ENCODE measurements at regions not wholly inside any gene's neighbourhood (a gene's known extent, or its start where the extent isn't known, plus 50 kb on each side); places are given as distances from the start of the nearest gene placed in this dataset.

GRCh38 chr3:24047513-24047912 is 102.4 kb downstream of the NR1D2 start:
- no peak overlapping the region for H4K91ac ChIP-seq (ENCODE audit: low read length)
- no peak overlapping the region for H3K18ac ChIP-seq (ENCODE audit: low read depth in 1 of 2, low read length in 2 of 2)
- DNase-seq, result no peak
- no peaks in the 10 kb centered on the region for H3K36me3 ChIP-seq (ENCODE audit: control insufficient read depth in 1 of 2, insufficient read depth in 2 of 2, low read depth in 1 of 2, low read length in 2 of 2)
- H3K9me3 ChIP-seq (ENCODE audit: control insufficient read depth, low read length), result peaks cover 5% of the 10 kb centered on the region
- H3K23ac ChIP-seq (ENCODE audit: low read length in 2 of 2), result no peak overlapping the region
- no peak overlapping the region for H2BK5ac ChIP-seq (ENCODE audit: low read depth, low read length, poor library complexity, severe bottlenecking)
- H3K14ac ChIP-seq (ENCODE audit: low read length in 2 of 2), result no peak overlapping the region
- WGBS, result no CpG with 5 or more reads among the region's 1 CpG
- H3K4me3 ChIP-seq (ENCODE audit: insufficient read depth in 1 of 2, low read depth in 1 of 2, low read length in 2 of 2), result no peak overlapping the region
- no peak overlapping the region for H2BK15ac ChIP-seq (ENCODE audit: low read depth, poor library complexity, severe bottlenecking)
- peak overlapping the region; percentile 57 for H2BK120ac ChIP-seq (ENCODE audit: low read depth, low read length)
- no peak overlapping the region for H2AFZ ChIP-seq (ENCODE audit: low read depth, low read length)
- H2AK5ac ChIP-seq (ENCODE audit: low read length, severe bottlenecking), result peak overlapping the region; percentile 49
- H3K4me1 ChIP-seq (ENCODE audit: control insufficient read depth, insufficient read depth, low read depth, low read length), result peaks cover 10% of the 10 kb centered on the region
- no peaks in the 10 kb centered on the region for H3K79me1 ChIP-seq (replicated peaks; ENCODE audit: low read length, poor library complexity, severe bottlenecking)
- peak overlapping the region in 1 of 2 experiments; percentile 48 for H3K4ac ChIP-seq (ENCODE audit: low read depth in 1 of 2, low read length in 2 of 2)
- no peak overlapping the region for H4K8ac ChIP-seq (ENCODE audit: low read length)
- peak overlapping the region; percentile 86 for H3K27ac ChIP-seq (ENCODE audit: low read length, poor library complexity, severe bottlenecking)
- H2BK12ac ChIP-seq (ENCODE audit: low read length in 2 of 2), result peak overlapping the region in 1 of 2 experiments; percentile 91
- no peak overlapping the region for H3K4me2 ChIP-seq (ENCODE audit: low read length, poor library complexity, severe bottlenecking)
- H3K9ac ChIP-seq (ENCODE audit: low read length), result peak overlapping the region; percentile 47
- H3K27me3 ChIP-seq (ENCODE audit: control insufficient read depth in 1 of 2, insufficient read depth in 1 of 2, low read length in 2 of 2), result no peaks in the 10 kb centered on the region

DNA sequence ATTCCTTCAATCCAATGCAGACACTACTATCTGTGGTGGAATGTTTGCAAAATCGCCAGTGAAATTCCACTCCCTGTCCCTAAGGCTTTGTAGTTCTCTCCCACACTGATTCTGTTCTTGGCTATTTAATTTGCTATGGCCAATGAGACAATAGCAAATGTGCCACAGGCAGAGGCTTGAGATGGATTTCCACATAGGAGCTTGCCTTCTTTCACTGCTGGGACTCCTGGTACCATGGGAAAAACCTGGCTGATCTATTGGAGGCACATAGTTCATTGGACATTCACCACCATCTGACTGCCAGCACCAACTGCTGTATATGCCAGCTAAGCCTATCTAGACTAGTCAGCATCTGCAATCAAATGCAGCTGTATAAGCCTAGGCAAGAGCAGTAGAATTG is 103.8 kb downstream of the NR1D2 start:
- no peak overlapping the region for H3K14ac ChIP-seq (ENCODE audit: low read length in 2 of 2)
- H3K23ac ChIP-seq (ENCODE audit: low read length in 2 of 2), result no peak overlapping the region
- DNase-seq, result peak; percentile 10
- peak overlapping the region in 1 of 2 experiments; percentile 33 for H3K4ac ChIP-seq (ENCODE audit: low read depth in 1 of 2, low read length in 2 of 2)
- no peak overlapping the region for H2BK15ac ChIP-seq (ENCODE audit: low read depth, poor library complexity, severe bottlenecking)
- no peak overlapping the region for H2BK5ac ChIP-seq (ENCODE audit: low read depth, low read length, poor library complexity, severe bottlenecking)
- peak overlapping the region; percentile 1 to 45 for H3K18ac ChIP-seq (ENCODE audit: low read depth in 1 of 2, low read length in 2 of 2)
- H3K4me3 ChIP-seq (ENCODE audit: insufficient read depth in 1 of 2, low read depth in 1 of 2, low read length in 2 of 2), result no peak overlapping the region
- H3K4me1 ChIP-seq (ENCODE audit: control insufficient read depth, insufficient read depth, low read depth, low read length), result peaks cover 7% of the 10 kb centered on the region
- H3K36me3 ChIP-seq (ENCODE audit: control insufficient read depth in 1 of 2, insufficient read depth in 2 of 2, low read depth in 1 of 2, low read length in 2 of 2), result no peaks in the 10 kb centered on the region
- H3K27me3 ChIP-seq (ENCODE audit: control insufficient read depth in 1 of 2, insufficient read depth in 1 of 2, low read length in 2 of 2), result no peaks in the 10 kb centered on the region
- H2AFZ ChIP-seq (ENCODE audit: low read depth, low read length), result no peak overlapping the region
- no peak overlapping the region for H4K8ac ChIP-seq (ENCODE audit: low read length)
- peak overlapping the region; percentile 7 to 75 for H2BK12ac ChIP-seq (ENCODE audit: low read length in 2 of 2)
- H3K9ac ChIP-seq (ENCODE audit: low read length), result no peak overlapping the region
- H2BK120ac ChIP-seq (ENCODE audit: low read depth, low read length), result peak overlapping the region; percentile 83
- WGBS, result 100% methylated on average over 1 of the region's 1 CpG
- peak overlapping the region; percentile 24 for H3K27ac ChIP-seq (ENCODE audit: low read length, poor library complexity, severe bottlenecking)
- H3K79me1 ChIP-seq (replicated peaks; ENCODE audit: low read length, poor library complexity, severe bottlenecking), result no peaks in the 10 kb centered on the region
- no peak overlapping the region for H4K91ac ChIP-seq (ENCODE audit: low read length)
- peak overlapping the region; percentile 63 for H2AK5ac ChIP-seq (ENCODE audit: low read length, severe bottlenecking)
- no peak overlapping the region for H3K4me2 ChIP-seq (ENCODE audit: low read length, poor library complexity, severe bottlenecking)
- peaks cover 5% of the 10 kb centered on the region for H3K9me3 ChIP-seq (ENCODE audit: control insufficient read depth, low read length)

DNA sequence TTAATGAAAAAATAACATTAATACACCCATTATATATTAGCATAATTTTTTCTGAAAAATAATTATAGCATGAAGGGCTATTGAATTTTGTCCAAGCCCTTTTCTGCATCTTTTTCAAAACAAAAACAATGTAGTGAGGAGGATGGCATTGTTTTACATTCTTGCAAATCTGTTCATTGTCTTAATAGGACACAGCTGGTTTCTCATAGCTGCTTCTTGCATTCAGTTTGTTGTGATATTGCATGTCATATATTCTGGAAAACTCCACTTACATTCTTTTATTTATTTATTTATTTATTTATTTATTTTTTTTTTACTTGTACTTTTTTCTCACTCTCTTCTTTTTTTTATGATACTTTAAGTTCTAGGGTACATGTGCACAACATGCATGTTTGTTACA is 107.4 kb downstream of the NR1D2 start:
- Histone ChIP-seq H2BK15ac (ENCODE audit: low read depth, poor library complexity, severe bottlenecking) (no peak overlapping the region), H2BK12ac (ENCODE audit: low read length in 2 of 2) (no peak overlapping the region), H3K4me2 (ENCODE audit: low read length, poor library complexity, severe bottlenecking) (no peak overlapping the region), H3K4me3 (ENCODE audit: insufficient read depth in 1 of 2, low read depth in 1 of 2, low read length in 2 of 2) (no peak overlapping the region), H4K91ac (ENCODE audit: low read length) (no peak overlapping the region), H3K14ac (ENCODE audit: low read length in 2 of 2) (no peak overlapping the region), H3K36me3 (ENCODE audit: control insufficient read depth in 1 of 2, insufficient read depth in 2 of 2, low read depth in 1 of 2, low read length in 2 of 2) (no peaks in the 10 kb centered on the region), H2AK5ac (ENCODE audit: low read length, severe bottlenecking) (no peak overlapping the region), H2AFZ (ENCODE audit: low read depth, low read length) (no peak overlapping the region), H3K79me1 (replicated peaks; ENCODE audit: low read length, poor library complexity, severe bottlenecking) (no peaks in the 10 kb centered on the region), H3K9ac (ENCODE audit: low read length) (no peak overlapping the region), H2BK5ac (ENCODE audit: low read depth, low read length, poor library complexity, severe bottlenecking) (no peak overlapping the region), H3K23ac (ENCODE audit: low read length in 2 of 2) (no peak overlapping the region), H2BK120ac (ENCODE audit: low read depth, low read length) (no peak overlapping the region), H3K4ac (ENCODE audit: low read depth in 1 of 2, low read length in 2 of 2) (no peak overlapping the region), H3K9me3 (ENCODE audit: control insufficient read depth, low read length) (peaks cover 5% of the 10 kb centered on the region), H3K27ac (ENCODE audit: low read length, poor library complexity, severe bottlenecking) (no peak overlapping the region), H3K27me3 (ENCODE audit: control insufficient read depth in 1 of 2, insufficient read depth in 1 of 2, low read length in 2 of 2) (no peaks in the 10 kb centered on the region), H3K4me1 (ENCODE audit: control insufficient read depth, insufficient read depth, low read depth, low read length) (peaks cover 5% of the 10 kb centered on the region), H3K18ac (ENCODE audit: low read depth in 1 of 2, low read length in 2 of 2) (no peak overlapping the region), H4K8ac (ENCODE audit: low read length) (no peak overlapping the region)
- DNase-seq, result no peak

DNA sequence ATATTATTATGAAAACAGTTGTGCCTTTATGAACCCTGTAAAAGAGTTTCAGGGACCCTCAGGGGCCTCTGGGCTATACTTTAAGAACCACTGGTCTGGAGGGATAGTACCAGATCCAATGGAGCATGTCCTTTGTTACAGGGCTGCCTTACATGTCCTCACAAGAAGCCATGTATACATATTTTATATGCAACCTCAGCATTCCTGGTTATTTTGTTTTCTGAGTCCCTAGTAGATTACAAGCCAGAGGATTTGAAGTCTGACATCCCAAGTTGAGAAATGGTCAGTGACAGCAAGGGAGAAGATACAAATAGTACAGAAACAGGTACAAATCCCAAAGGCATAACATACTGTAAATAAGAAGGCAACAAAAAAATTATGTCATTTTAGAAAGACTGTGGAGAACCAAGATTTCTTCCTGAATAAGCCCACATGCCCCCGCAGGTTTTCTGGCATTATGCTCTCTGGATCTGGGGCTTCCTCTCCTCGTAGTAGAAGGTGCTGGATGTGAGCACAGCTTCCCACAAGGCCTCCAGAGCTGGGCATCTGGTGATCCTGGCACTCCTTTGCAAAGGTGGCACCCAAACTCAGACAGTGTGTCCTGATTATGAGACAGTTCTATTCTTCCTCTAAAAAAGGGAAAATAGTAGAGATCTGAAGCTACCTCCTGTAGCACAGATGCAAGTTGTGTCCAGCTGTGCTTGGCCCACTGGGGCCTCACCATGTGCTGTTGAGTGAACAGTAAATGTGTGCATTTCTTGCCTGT is 114.0 kb downstream of the NR1D2 start:
- H3K36me3 ChIP-seq (ENCODE audit: control insufficient read depth in 1 of 2, insufficient read depth in 2 of 2, low read depth in 1 of 2, low read length in 2 of 2), result no peaks in the 10 kb centered on the region
- no peaks in the 10 kb centered on the region for H3K79me1 ChIP-seq (replicated peaks; ENCODE audit: low read length, poor library complexity, severe bottlenecking)
- peak overlapping the region in 1 of 2 experiments; percentile 43 for H3K4ac ChIP-seq (ENCODE audit: low read depth in 1 of 2, low read length in 2 of 2)
- 98% methylated on average over 2 of the region's 2 CpGs for WGBS
- H3K27ac ChIP-seq (ENCODE audit: low read length, poor library complexity, severe bottlenecking), result no peak overlapping the region
- H2BK120ac ChIP-seq (ENCODE audit: low read depth, low read length), result no peak overlapping the region
- H3K23ac ChIP-seq (ENCODE audit: low read length in 2 of 2), result no peak overlapping the region
- H2AK5ac ChIP-seq (ENCODE audit: low read length, severe bottlenecking), result no peak overlapping the region
- H2AFZ ChIP-seq (ENCODE audit: low read depth, low read length), result no peak overlapping the region
- peak overlapping the region; percentile 6 to 72 for H2BK12ac ChIP-seq (ENCODE audit: low read length in 2 of 2)
- no peak overlapping the region for H3K14ac ChIP-seq (ENCODE audit: low read length in 2 of 2)
- no peaks in the 10 kb centered on the region for H3K9me3 ChIP-seq (ENCODE audit: control insufficient read depth, low read length)
- no peak overlapping the region for H3K9ac ChIP-seq (ENCODE audit: low read length)
- H3K4me2 ChIP-seq (ENCODE audit: low read length, poor library complexity, severe bottlenecking), result no peak overlapping the region
- DNase-seq, result no peak
- no peak overlapping the region for H4K8ac ChIP-seq (ENCODE audit: low read length)
- no peak overlapping the region for H2BK15ac ChIP-seq (ENCODE audit: low read depth, poor library complexity, severe bottlenecking)
- peaks cover 3% of the 10 kb centered on the region for H3K4me1 ChIP-seq (ENCODE audit: control insufficient read depth, insufficient read depth, low read depth, low read length)
- no peak overlapping the region for H2BK5ac ChIP-seq (ENCODE audit: low read depth, low read length, poor library complexity, severe bottlenecking)
- no peaks in the 10 kb centered on the region for H3K27me3 ChIP-seq (ENCODE audit: control insufficient read depth in 1 of 2, insufficient read depth in 1 of 2, low read length in 2 of 2)
- H3K4me3 ChIP-seq (ENCODE audit: insufficient read depth in 1 of 2, low read depth in 1 of 2, low read length in 2 of 2), result no peak overlapping the region
- H4K91ac ChIP-seq (ENCODE audit: low read length), result no peak overlapping the region
- H3K18ac ChIP-seq (ENCODE audit: low read depth in 1 of 2, low read length in 2 of 2), result peak overlapping the region in 1 of 2 experiments; percentile 16

Data from mesenchymal stem cell (in vitro differentiated cells and primary cell).